HG03565 (cell line): ENCODE measurements at regions not wholly inside any gene's neighbourhood (a gene's known extent, or its start where the extent isn't known, plus 50 kb on each side); places are given as distances from the start of the nearest gene placed in this dataset.
A peak's percentile ranks its signal among the peaks of the same experiment; 100 is the strongest.

Experiments
- ATAC-seq: cut with Tn5 transposase; IDR thresholded peaks from one replicate; pipeline ENCODE4 v1.9.1; 2021; ENCODE audit warnings: mild to moderate bottlenecking, moderate library complexity; ENCODE audit not compliant: unreplicated experiment

DNA sequence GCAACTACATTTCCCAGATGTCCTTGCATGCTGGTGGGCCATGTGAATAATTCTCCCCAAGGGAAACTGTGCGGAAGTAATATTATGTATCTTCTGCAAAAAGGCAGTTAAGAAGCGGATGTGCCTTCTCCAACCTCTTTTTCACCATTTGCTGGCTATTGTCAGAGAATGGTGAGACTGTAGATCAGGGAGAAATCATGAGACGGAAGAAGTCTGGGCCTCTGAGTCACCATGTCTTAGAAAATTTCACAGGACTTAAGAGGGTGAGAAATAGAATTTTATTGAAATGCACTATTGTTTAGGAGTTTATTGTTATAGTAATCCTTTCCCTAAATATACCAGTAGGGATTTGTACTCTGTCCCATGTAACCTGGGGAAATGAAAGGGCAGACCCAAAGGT, 298.7 kb upstream of the ZC3H12C start:
- no peak for ATAC-seq

DNA sequence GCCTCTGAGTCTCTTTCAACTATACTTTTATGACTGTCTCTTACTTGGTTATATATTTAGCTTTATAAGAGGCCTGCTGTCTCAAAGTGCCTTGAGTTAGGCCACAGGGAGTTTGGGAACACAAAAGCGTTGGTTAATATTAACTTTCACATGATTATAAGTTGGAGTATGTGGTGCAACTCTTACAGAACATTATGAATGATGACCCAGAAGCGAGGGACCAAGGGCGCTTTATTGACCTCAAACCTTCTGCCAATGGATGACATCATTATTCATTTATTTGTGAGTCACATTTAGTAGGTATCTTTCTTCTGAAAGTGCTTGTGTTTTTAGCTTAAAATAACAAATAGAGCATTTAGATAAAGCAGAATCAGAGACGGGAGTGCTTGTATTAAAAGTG, 298.0 kb upstream of the ZC3H12C start:
- ATAC-seq, result no peak

- ATAC-seq, result no peak
Observed at GRCh38 chr11:109796253-109796652, 296.9 kb upstream of the ZC3H12C start.

DNA sequence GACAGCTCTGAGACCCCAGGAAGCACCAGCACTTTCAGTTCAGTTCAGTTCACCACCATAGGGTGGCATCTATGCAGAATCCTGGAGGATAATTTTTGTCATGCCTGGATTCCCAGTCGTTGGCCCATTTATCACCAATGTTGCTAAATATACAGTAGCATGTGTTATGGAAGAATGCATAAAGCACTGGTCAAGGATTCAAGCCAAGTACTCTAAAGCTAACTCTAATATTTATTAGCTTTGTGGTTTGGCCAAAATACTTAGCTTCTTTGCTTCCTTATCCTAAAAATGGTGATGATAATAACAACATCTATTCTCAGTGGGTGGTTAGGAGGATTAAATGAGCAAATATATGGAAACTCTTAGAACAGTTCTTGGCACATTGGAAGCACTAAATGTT, 294.7 kb upstream of the ZC3H12C start:
- no peak for ATAC-seq

DNA sequence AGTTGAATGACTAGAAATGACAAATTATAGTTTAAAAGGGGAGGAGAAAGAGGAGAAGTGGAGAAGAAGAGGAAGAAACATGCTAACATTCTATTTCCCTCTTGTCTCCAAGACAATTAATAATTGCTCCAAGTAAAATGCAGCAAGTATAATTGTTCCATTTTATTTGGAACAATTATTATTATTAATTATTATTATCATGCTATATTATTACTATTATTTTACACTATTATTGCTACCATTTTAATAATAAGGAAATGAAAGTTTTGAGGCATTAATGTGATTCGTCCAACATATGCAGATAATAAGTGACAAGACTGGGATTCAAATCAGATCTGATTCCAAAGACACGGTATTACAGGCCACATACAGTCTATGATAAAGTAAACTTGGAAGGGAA, 293.6 kb upstream of the ZC3H12C start:
- no peak for ATAC-seq

- ATAC-seq, result no peak
Observed at GRCh38 chr11:109804911-109805310, 288.3 kb upstream of the ZC3H12C start.

DNA sequence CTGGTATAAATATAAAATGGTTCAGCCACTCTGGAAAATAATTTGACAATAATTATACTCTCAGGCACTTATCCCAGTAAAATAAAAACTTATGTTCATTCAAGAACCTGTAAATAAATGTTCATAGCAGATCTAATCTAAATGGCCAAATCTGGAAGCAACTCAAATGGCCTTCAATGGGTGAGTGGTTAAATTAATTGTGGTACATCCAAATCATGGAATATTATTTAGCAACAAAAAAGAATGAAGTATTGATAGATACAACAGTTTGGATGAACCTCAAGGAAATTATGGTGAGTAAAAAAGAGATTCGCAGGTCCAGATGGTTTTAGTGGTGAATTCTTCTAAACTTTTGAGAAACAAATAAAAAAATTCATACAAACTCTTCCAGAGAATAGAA, 287.0 kb upstream of the ZC3H12C start:
- ATAC-seq, result no peak

GRCh38 chr11:109808569-109808968, 284.6 kb upstream of the ZC3H12C start:
- ATAC-seq, result no peak

DNA sequence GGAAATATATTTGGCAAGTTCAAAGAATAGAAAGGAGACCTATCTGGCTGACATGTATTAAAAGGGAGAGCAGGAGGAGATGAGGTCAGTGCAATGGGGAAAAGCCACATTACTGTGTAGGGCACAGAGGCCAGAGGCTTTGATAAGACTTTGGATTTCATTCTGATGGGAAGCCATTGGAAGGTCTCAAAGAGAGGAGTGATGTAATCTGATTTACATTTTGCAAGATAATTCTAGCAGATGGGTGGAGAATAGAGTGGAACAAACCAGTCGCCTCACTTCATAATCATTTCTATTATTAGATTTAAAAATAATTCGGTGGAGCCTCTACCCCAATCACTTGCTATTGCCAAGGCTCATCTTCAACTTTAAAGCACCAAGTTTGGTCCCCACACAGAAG, 278.4 kb upstream of the ZC3H12C start:
- no peak for ATAC-seq

DNA sequence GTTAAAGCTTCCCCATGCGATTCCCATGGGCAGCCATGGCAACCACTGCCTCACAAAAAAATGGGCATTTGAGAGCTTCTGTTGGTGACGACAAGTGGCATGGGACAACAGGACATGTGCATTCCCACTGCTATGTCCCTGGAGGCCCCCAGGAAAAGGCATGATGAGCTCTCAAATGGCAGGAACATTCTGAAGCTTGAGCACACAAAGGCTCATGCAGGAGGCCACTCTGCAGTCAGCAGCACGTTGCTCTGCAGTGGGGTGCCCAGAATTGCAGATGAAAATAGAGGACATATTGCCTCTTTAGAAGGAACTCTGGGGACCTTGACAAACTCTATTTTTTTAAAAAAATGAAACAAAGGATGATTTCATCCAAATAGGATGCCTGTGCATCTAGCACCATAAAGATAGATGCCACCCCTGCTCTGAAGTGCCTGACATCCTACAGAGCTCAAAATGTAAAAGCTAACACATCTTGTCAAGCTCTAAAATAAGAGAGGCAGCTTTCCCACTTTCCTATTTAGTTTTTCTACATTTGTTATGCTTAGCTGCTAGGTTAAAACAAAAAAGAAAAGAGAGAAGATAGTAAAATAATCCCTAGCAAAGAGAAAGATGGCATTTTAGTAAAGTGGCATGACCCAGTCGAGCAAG, 277.6 kb upstream of the ZC3H12C start:
- ATAC-seq, result no peak

DNA sequence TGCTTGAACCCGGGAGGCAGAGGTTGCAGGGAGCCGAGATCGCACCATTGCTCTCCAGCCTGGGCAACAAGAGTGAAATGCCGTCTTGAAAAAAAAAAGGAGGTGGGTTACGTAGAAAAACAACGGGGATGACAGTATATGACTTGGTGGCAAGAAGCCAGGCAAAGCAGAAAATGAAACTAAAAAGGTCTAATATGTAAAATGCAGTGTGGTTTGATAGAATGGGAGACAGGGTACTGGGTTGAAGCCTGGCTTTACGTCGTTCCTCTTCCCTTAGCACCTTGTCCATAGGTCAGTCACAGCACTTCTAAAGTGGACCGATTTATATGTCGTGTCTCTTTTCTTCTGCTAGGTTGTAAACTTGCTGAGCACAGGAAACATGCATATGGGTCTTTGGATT, 274.9 kb upstream of the ZC3H12C start:
- ATAC-seq, result no peak

DNA sequence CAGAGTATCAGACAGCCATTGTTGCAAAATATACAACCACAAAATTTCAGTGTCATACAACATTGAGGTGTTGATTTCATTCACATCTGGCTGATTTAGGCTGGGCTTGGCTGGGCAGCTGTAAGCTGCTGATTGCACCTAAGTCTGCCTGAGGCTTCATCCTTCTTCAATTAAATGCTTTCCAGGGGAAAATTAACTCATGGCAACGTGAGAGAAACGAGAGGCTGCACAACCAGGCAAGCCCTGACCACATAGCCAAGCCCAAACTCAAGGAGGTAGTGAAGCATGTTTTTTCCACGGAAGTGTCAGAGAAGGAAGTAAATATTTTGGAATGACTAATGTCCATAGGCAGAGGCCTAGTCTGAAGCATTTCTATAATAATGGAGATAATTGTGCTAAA, 273.8 kb upstream of the ZC3H12C start:
- ATAC-seq, result no peak

DNA sequence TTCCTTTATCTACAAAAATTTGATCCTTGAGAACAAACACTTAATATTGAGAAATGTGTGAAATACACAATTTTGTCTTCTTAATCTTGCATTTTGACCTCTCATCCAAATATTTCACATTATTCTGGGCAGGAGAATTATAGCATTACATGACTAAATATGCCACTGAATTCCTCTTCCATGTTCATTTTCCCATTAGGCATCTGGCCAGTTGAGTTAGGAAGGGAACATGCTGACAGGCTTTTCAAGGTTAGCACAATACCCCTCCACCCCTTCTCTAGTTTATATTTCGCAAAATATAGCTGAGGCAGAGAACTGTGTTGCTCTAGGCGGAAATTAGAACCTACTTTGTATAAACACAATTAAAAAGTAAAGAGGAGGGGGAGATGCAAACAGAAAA, 271.7 kb upstream of the ZC3H12C start:
- ATAC-seq, result no peak

- ATAC-seq, result no peak
Observed at GRCh38 chr11:109822436-109823102, 270.6 kb upstream of the ZC3H12C start.

DNA sequence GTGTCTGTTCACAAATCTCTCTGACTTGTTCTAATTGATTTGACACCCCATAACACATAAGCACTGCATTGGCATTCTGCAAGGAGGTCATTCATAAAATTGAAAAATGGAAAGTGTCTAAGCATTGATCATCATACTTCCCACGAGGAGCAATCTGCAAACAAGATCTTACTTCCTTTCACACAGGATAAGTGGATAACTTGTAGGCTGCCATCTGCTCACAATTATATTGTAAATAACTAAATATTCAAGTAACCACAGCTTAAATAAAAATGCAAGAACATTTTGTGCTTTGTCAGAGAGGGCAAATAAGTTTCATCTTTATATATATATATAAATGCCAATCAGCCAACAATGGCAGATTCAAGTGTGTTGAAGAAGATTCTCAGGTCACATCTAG, 264.8 kb upstream of the ZC3H12C start:
- ATAC-seq, result no peak

DNA sequence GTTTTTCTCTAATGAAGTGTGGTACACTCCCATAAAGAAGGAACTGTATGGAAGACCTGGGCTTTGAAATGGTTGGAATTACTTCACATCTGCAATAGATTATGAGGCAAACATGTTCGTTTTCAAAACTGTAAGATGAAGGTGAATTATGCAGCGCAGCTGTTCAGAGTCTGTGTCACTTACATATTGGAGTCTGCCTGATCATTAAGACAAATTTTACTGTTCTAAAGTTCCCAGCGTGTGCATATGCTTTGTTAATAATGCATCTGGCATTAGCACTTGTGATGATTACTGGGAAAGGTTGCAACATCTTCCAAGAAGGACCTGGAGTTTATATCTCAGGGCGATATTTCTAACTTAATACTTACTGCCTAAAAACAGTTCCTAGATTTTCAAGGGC, 255.2 kb upstream of the ZC3H12C start:
- no peak for ATAC-seq

- ATAC-seq, result no peak
Observed at GRCh38 chr11:109845437-109845836, 247.8 kb upstream of the ZC3H12C start.

GRCh38 chr11:109847621-109848020, 245.6 kb upstream of the ZC3H12C start:
- ATAC-seq, result no peak

- ATAC-seq, result no peak
Observed at GRCh38 chr11:109849051-109849450, 244.1 kb upstream of the ZC3H12C start.

DNA sequence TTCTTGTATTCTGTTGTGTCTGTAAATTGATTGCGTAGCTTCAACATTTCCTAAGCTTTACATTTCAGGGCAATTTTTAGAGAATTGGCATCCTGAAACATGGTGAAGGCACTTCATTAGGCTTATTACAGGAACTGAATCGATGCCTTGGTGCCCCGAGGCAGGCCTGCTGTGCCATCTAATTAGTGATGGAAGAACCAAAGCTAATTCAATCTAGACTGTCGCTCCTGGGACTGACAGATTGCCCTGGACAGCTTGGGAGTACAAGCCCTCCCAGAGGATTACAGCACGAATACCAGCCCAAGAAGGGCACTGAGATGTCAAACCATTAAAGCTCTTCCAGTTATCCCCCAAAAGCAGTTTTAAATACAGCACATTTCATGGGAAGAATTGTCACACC, 243.2 kb upstream of the ZC3H12C start:
- ATAC-seq, result no peak

DNA sequence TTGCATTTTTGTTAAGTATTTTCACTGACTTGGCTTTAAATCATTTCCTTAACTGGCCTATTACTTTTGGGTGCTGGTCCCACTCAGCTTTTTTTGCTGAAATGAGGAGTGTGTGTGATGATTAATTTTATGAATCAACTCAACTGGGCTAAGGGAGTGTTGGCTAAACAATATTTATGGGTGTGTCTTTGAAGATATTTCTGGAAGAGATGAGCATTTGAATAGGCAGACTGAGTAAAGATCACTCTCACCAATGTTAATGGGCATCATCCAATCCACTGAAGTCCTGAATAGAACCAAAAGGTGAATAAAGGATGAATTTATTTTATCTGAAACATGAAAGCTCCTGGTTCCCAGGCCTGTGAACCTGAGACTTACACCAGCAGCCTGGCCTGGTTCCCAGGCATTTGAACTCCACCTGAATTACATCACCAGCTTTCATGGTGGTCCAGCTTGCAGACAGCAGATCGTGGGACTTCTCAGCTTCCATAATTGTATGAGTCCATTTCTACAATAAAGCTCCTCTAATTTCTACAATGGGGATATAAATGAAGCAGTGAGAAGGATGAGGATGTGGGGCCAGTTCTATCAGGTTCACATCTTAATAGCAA, 241.3 kb upstream of the ZC3H12C start:
- no peak for ATAC-seq

DNA sequence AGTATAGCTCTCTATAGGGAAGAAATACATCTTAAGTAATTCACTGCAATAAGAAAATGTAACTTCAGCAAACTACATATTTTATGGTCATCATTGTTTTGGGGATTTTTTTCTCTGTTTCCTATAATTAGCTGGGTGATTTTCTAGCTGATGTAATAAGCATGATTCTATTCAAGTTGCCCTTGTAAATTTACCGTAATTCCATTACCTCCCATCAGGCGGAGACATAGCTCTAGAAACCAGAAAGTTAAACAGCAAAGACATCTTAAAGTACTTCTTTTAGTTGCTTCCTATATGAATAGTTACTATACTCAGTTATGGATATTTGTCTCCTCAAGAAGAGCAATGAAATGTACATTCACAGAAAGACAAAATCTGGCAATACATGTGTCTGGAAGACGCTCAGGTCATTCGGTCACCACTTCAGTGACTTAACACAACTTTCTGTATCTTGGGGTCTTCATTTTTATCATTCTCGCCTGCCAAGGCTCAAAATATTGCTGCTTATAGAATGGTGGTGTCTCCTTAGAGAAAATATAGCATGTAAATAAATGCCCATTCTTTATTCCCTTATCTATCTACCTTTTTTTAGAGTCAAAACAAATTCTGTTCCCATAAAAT, 239.9 kb upstream of the ZC3H12C start:
- peak; percentile 76 for ATAC-seq
